ENCODE measurements at regions not wholly inside any gene's neighbourhood (a gene's known extent, or its start where the extent isn't known, plus 50 kb on each side); places are given as distances from the start of the nearest gene placed in this dataset.

DNA sequence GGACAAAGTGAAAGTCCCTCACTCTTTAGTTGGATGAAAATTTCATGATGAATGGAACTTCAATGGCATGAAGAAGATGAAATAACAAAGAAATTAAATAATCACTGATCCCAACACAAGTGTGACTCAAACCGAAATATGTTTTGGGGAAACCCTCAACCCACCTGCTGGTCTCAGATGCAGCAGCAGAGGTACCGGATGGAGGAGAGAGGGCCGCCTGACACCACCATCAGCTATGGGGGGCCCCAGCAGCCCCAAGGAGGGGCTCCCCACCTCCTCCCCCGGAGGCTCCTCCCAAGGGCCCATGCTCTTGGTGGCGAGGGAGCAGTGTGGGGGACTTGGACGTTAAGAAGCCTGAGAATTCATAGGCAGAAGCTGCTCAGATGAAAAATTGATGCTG, 137.2 kb upstream of the ADARB2 start:
- H3K27ac ChIP-seq (ENCODE audit: insufficient read length, low read depth, low read length), result no peak overlapping the region
- H3K27me3 Mint-ChIP-seq (ENCODE audit: low read depth), result peaks cover 14% of the 10 kb centered on the region
- no peak overlapping the region for H3K56ac ChIP-seq (ENCODE audit: insufficient read length, low read depth, low read length)
- H4K8ac ChIP-seq (replicated peaks; ENCODE audit: insufficient read length, low read depth, low read length), result no peak overlapping the region
- no peak overlapping the region for H3K4ac ChIP-seq (ENCODE audit: low read depth, low read length)
- H2BK15ac ChIP-seq (ENCODE audit: low read depth, low read length), result no peak overlapping the region
- H3K14ac ChIP-seq (ENCODE audit: insufficient read depth, low read length), result no peak overlapping the region
- H3K4me1 Mint-ChIP-seq, result peaks cover 0 to 1% of the 10 kb centered on the region in 2 experiments; a peak in 3 of 4 replicates
- WGBS (ENCODE audit: extremely low coverage, insufficient read length, low lambda C conversion rate), result no CpG with 5 or more reads among the region's 6 CpGs
- no peaks in the 10 kb centered on the region for H3K27me3 ChIP-seq (ENCODE audit: insufficient read depth, low read length)
- H3K9ac ChIP-seq (ENCODE audit: extremely low read depth, insufficient read length, low read length), result no peak overlapping the region
- no peak overlapping the region for H3K18ac ChIP-seq (ENCODE audit: insufficient read length, low read depth, low read length)
- H3K79me1 ChIP-seq (ENCODE audit: insufficient read depth, low read depth, low read length, poor library complexity, severe bottlenecking), result no peaks in the 10 kb centered on the region
- H4K20me1 ChIP-seq (ENCODE audit: control insufficient read depth, insufficient read depth, insufficient read length), result no peaks in the 10 kb centered on the region
- no peak overlapping the region for H3K4me2 ChIP-seq (ENCODE audit: insufficient read depth, insufficient read length, low read length)
- H2BK5ac ChIP-seq (ENCODE audit: insufficient read length, low read length), result no peak overlapping the region
- H2AFZ ChIP-seq (ENCODE audit: low read length), result no peak overlapping the region
- H3K9me3 ChIP-seq (ENCODE audit: control insufficient read depth, low read depth, low read length), result no peaks in the 10 kb centered on the region
- H2BK120ac ChIP-seq (ENCODE audit: low read depth, low read length, poor library complexity, severe bottlenecking), result no peak overlapping the region
- no peaks in the 10 kb centered on the region for H3K4me1 ChIP-seq (ENCODE audit: insufficient read depth, low read length)
- no peak overlapping the region for H3K27ac Mint-ChIP-seq
- peaks cover 0 to 4% (median 0%) of the 10 kb centered on the region in 3 experiments; a peak in 1 of 7 replicates for H3K36me3 Mint-ChIP-seq (ENCODE audit: insufficient read depth in 1 of 3, low read depth in 3 of 3)
- no peak overlapping the region for H4K91ac ChIP-seq (ENCODE audit: insufficient read length, low read depth, low read length)
- no peak overlapping the region for H2BK20ac ChIP-seq (ENCODE audit: low read depth, low read length, poor library complexity, severe bottlenecking)
- DNase-seq, result no peak
- no peak overlapping the region for H3K4me3 Mint-ChIP-seq
- TF ChIP-seq, protein P1, sequence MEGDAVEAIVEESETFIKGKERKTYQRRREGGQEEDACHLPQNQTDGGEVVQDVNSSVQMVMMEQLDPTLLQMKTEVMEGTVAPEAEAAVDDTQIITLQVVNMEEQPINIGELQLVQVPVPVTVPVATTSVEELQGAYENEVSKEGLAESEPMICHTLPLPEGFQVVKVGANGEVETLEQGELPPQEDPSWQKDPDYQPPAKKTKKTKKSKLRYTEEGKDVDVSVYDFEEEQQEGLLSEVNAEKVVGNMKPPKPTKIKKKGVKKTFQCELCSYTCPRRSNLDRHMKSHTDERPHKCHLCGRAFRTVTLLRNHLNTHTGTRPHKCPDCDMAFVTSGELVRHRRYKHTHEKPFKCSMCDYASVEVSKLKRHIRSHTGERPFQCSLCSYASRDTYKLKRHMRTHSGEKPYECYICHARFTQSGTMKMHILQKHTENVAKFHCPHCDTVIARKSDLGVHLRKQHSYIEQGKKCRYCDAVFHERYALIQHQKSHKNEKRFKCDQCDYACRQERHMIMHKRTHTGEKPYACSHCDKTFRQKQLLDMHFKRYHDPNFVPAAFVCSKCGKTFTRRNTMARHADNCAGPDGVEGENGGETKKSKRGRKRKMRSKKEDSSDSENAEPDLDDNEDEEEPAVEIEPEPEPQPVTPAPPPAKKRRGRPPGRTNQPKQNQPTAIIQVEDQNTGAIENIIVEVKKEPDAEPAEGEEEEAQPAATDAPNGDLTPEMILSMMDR (conservative IDR thresholded peaks at IDR 0.05), result no peak
- no peaks in the 10 kb centered on the region for H3K79me2 ChIP-seq (ENCODE audit: insufficient read depth, low read length)
- no peak overlapping the region for H2BK12ac ChIP-seq (ENCODE audit: insufficient read length, low read depth, low read length)
- no peak overlapping the region for H2AK5ac ChIP-seq (ENCODE audit: insufficient read length, low read length)
- no peaks in the 10 kb centered on the region for H3K23me2 ChIP-seq (ENCODE audit: insufficient read length, low read depth, low read length, poor library complexity, severe bottlenecking)
- H4K5ac ChIP-seq (ENCODE audit: insufficient read length, low read depth, low read length), result no peak overlapping the region
- peaks cover 6 to 12% of the 10 kb centered on the region in 2 experiments; a peak in 4 of 5 replicates for H3K9me3 Mint-ChIP-seq
- H3T11ph ChIP-seq (ENCODE audit: low read length), result no peak overlapping the region
- H3K23ac ChIP-seq (ENCODE audit: insufficient read length, low read depth, low read length), result no peak overlapping the region
